Hepatocyte (in vitro differentiated cells): ENCODE measurements at regions not wholly inside any gene's neighbourhood (a gene's known extent, or its start where the extent isn't known, plus 50 kb on each side); places are given as distances from the start of the nearest gene placed in this dataset.
A peak's percentile ranks its signal among the peaks of the same experiment; 100 is the strongest.
"Not testable (repeated sequence)": the region's sequence is repeated elsewhere in the genome, so short reads cannot be mapped to it uniquely, and the experiment has no call there.

Source experiments
- DNase-seq: peaks from one replicate; pipeline ENCODE4 v3.0.0-alpha.2; 2016; ENCODE audit warnings: low spot score
- H2AFZ ChIP-seq: fragments of 200-600 bp; sonication (generic); 2 replicates; pipeline ENCODE4 v1.6.0; 2016; ENCODE audit warnings: antibody characterized with exemption, mild to moderate bottlenecking
- H3K27ac ChIP-seq: fragments of 200-600 bp; sonication (generic); 2 replicates; pipeline ENCODE4 v1.5.1; 2016; ENCODE audit warnings: mild to moderate bottlenecking
- H3K27me3 ChIP-seq: fragments of 200-600 bp; sonication (generic); 2 replicates; pipeline ENCODE4 v1.6.1; 2016
- H3K36me3 ChIP-seq: fragments of 200-600 bp; sonication (generic); replicated peaks from 2 replicates; pipeline ENCODE4 v1.5.1; 2016; ENCODE audit warnings: low read depth; ENCODE audit not compliant: insufficient read depth
- H3K4me1 ChIP-seq: fragments of 200-600 bp; sonication (generic); 2 replicates; pipeline ENCODE4 v1.5.1; 2016; ENCODE audit warnings: mild to moderate bottlenecking, moderate library complexity; ENCODE audit not compliant: insufficient read depth
- H3K4me2 ChIP-seq: fragments of 200-600 bp; sonication (generic); 2 replicates; pipeline ENCODE4 v1.6.0; 2016
- H3K4me3 ChIP-seq: fragments of 200-600 bp; sonication (generic); 2 replicates; pipeline ENCODE4 v1.5.1; 2016; ENCODE audit warnings: mild to moderate bottlenecking
- H3K79me2 ChIP-seq: fragments of 200-600 bp; sonication (generic); 2 replicates; pipeline ENCODE4 v1.6.0; 2017; ENCODE audit warnings: mild to moderate bottlenecking
- H3K9me2 ChIP-seq: fragments of 200-600 bp; sonication (generic); replicated peaks from 2 replicates; pipeline ENCODE4 v1.6.0; 2017; ENCODE audit warnings: mild to moderate bottlenecking; ENCODE audit not compliant: insufficient read depth
- H3K9me3 ChIP-seq: fragments of 200-600 bp; sonication (generic); 2 replicates; pipeline ENCODE4 v1.5.1; 2016; ENCODE audit warnings: low read depth, mild to moderate bottlenecking
- H4K20me1 ChIP-seq: fragments of 200-600 bp; sonication (generic); 2 replicates; pipeline ENCODE4 v1.6.0; 2016; ENCODE audit warnings: mild to moderate bottlenecking; ENCODE audit not compliant: insufficient read depth, poor library complexity, severe bottlenecking
- EZH2 ChIP-seq: fragments of 200-600 bp; sonication (generic); IDR thresholded peaks from 2 replicates; pipeline ENCODE4 v1.6.1; 2016; ENCODE audit warnings: antibody characterized with exemption, mild to moderate bottlenecking, borderline replicate concordance
- EZH2phosphoT487 ChIP-seq: fragments of 200-600 bp; sonication (generic); IDR thresholded peaks from one replicate; pipeline ENCODE4 v1.6.1; 2018; ENCODE audit warnings: antibody characterized with exemption, mild to moderate bottlenecking, low read depth, moderate library complexity; ENCODE audit not compliant: unreplicated experiment, severe bottlenecking
- WGBS: methylation state at CpG from one replicate; pipeline ENCODE4 v1.1.6; 2016; ENCODE audit warnings: low lambda C conversion rate; ENCODE audit errors: missing lambda C conversion rate; 5-methylcytosine and 5-hydroxymethylcytosine counted together
- TF ChIP-seq, protein P1 (sequence below): fragments of 200-600 bp; sonication (generic); IDR thresholded peaks from 2 replicates; pipeline ENCODE4 v1.5.1; 2016; ENCODE audit warnings: antibody characterized with exemption, mild to moderate bottlenecking; ENCODE audit not compliant: poor library complexity

DNA sequence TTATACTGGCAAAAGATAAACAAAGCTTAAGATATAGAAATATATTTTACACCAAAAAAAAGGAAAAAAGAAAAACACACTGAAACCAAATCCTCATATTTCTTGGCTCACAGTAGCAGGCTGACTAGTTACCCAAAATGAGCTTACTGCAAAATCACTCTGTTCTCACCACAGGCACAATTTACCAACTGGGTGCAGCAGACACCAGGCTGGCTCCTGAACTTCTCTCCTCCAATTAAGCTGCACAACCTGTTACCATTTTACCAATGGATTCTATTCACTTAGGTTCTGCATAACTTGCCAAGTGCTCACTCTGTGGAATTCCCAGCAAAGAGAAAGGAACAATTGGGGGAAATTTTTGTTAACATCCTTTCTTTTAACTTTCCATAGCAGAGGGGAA is 679.3 kb downstream of the ZEB2 start:
- Histone ChIP-seq H3K9me2 (no peaks in the 10 kb centered on the region), H3K79me2 (no peaks in the 10 kb centered on the region), H3K36me3 (no peaks in the 10 kb centered on the region), H4K20me1 (no peaks in the 10 kb centered on the region), H2AFZ (peak overlapping the region; percentile 23), H3K27ac (no peak overlapping the region), H3K27me3 (no peaks in the 10 kb centered on the region), H3K4me2 (no peak overlapping the region), H3K4me3 (no peak overlapping the region), H3K9me3 (no peaks in the 10 kb centered on the region), H3K4me1 (peaks cover 19% of the 10 kb centered on the region)
- DNase-seq = no peak
- no peak for TF ChIP-seq EZH2

DNA sequence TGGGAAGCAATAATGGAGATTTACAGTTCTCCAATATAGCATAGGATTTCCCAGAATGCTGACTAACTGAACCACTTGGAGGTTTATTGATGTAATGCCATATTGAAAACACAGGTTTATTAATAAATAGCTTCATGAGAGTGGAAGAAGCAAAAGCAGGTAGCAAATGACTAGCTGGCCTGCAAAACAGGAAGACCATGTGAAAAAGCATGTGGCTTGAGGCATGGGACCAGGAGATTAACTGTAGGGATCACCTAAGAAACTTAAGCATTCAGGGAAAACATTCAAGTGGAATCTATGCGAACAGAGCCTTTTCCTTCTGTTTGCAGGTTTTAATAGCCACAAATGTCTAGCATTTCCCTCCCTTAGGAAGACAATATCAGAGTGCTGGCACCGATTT is 679.7 kb downstream of the ZEB2 start:
- Histone ChIP-seq H4K20me1 (no peaks in the 10 kb centered on the region), H3K27me3 (no peaks in the 10 kb centered on the region), H3K9me2 (no peaks in the 10 kb centered on the region), H3K4me2 (no peak overlapping the region), H3K27ac (peak overlapping the region; percentile 39), H3K36me3 (no peaks in the 10 kb centered on the region), H3K4me1 (peaks cover 19% of the 10 kb centered on the region), H2AFZ (peak overlapping the region; percentile 23), H3K4me3 (no peak overlapping the region), H3K79me2 (no peaks in the 10 kb centered on the region), H3K9me3 (no peaks in the 10 kb centered on the region)
- no peak for DNase-seq
- WGBS = 78% methylated on average over 2 of the region's 2 CpGs
- no peak for TF ChIP-seq EZH2phosphoT487
- TF ChIP-seq EZH2 = no peak
- TF ChIP-seq, protein P1, sequence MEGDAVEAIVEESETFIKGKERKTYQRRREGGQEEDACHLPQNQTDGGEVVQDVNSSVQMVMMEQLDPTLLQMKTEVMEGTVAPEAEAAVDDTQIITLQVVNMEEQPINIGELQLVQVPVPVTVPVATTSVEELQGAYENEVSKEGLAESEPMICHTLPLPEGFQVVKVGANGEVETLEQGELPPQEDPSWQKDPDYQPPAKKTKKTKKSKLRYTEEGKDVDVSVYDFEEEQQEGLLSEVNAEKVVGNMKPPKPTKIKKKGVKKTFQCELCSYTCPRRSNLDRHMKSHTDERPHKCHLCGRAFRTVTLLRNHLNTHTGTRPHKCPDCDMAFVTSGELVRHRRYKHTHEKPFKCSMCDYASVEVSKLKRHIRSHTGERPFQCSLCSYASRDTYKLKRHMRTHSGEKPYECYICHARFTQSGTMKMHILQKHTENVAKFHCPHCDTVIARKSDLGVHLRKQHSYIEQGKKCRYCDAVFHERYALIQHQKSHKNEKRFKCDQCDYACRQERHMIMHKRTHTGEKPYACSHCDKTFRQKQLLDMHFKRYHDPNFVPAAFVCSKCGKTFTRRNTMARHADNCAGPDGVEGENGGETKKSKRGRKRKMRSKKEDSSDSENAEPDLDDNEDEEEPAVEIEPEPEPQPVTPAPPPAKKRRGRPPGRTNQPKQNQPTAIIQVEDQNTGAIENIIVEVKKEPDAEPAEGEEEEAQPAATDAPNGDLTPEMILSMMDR = no peak

DNA sequence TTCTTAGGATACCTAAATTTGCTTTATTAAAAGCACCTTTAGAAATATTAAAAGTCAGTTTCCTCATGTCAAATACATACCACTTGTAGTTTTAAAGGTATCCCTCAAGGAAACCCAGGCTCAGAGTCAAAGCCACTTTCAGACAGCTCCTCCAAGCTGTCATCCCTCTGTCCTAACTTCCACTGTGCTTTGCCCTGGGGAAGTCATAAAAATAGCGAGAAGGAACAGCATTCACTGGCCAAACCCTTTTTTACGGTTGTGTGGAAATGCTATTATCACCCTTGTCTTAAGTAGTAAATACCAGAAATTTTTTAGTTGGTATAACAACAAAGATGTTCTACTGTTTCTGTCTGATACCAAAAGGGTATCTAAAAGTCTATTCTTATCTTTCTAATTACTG is 680.5 kb downstream of the ZEB2 start:
- Histone ChIP-seq H4K20me1 (no peaks in the 10 kb centered on the region), H3K4me1 (peaks cover 19% of the 10 kb centered on the region), H2AFZ (no peak overlapping the region), H3K27me3 (no peaks in the 10 kb centered on the region), H3K79me2 (no peaks in the 10 kb centered on the region), H3K27ac (peak overlapping the region; percentile 10), H3K9me2 (no peaks in the 10 kb centered on the region), H3K36me3 (no peaks in the 10 kb centered on the region), H3K9me3 (no peaks in the 10 kb centered on the region), H3K4me3 (no peak overlapping the region), H3K4me2 (no peak overlapping the region)
- WGBS = 13% methylated on average over 2 of the region's 2 CpGs
- peak; percentile 26 for DNase-seq
- TF ChIP-seq, protein P1 = no peak
- TF ChIP-seq EZH2 (no peak), EZH2phosphoT487 (no peak)

DNA sequence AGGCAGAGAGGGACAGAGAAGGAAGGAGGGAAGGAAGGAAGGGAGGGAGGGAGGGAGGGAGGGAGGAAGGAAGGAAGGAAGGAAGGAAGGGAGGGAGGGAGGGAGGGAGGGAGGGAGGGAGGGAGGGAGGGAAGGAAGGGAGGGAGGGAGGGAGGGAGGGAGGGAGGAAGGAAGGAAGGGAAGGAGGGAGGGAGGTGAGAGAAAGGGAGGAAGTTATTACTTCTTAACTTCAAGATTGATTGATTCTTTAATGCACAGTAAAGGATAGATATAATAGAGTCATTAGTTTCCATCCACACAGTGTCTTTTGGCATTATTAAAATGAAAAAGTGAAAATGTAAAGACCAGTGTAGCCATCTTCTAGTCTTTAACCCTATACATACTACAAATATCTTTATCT is 682.9 kb downstream of the ZEB2 start:
- H3K36me3 ChIP-seq, H2AFZ ChIP-seq, H3K27me3 ChIP-seq, H3K79me2 ChIP-seq, H3K9me2 ChIP-seq, DNase-seq, H3K27ac ChIP-seq, H3K9me3 ChIP-seq, H3K4me2 ChIP-seq, H4K20me1 ChIP-seq, H3K4me3 ChIP-seq: not testable (repeated sequence)
- peaks cover 19% of the 10 kb centered on the region for H3K4me1 ChIP-seq

DNA sequence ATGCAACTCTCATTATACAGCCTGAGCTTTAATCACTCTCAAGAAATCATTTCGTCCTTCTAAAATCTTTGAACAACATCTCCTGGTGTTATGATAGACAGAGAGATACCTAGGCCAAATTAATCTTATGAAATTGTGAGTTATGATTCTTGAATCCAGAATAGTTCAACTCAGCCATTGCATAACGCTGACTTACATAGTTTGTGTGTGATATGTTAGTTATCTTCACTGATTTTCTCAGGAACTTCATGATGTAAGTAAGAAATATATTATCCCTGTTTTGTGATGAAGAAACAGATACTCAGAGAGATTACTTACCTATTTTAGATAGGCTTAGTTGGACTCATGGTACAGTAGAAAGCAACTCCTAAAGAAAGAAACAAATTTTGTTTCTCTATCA is 684.4 kb downstream of the ZEB2 start:
- Histone ChIP-seq H3K79me2 (no peaks in the 10 kb centered on the region), H2AFZ (no peak overlapping the region), H3K4me3 (no peak overlapping the region), H3K4me1 (peaks cover 17% of the 10 kb centered on the region), H4K20me1 (no peaks in the 10 kb centered on the region), H3K27me3 (no peaks in the 10 kb centered on the region), H3K36me3 (no peaks in the 10 kb centered on the region), H3K27ac (no peak overlapping the region), H3K9me3 (no peaks in the 10 kb centered on the region), H3K4me2 (no peak overlapping the region), H3K9me2 (no peaks in the 10 kb centered on the region)
- TF ChIP-seq EZH2 = no peak
- no peak for TF ChIP-seq EZH2phosphoT487
- TF ChIP-seq, protein P1 = no peak
- WGBS = 45% methylated on average over 2 of the region's 2 CpGs
- no peak for DNase-seq
